ENCODE measurements at regions not wholly inside any gene's neighbourhood (a gene's known extent, or its start where the extent isn't known, plus 50 kb on each side); places are given as distances from the start of the nearest gene placed in this dataset.

DNA sequence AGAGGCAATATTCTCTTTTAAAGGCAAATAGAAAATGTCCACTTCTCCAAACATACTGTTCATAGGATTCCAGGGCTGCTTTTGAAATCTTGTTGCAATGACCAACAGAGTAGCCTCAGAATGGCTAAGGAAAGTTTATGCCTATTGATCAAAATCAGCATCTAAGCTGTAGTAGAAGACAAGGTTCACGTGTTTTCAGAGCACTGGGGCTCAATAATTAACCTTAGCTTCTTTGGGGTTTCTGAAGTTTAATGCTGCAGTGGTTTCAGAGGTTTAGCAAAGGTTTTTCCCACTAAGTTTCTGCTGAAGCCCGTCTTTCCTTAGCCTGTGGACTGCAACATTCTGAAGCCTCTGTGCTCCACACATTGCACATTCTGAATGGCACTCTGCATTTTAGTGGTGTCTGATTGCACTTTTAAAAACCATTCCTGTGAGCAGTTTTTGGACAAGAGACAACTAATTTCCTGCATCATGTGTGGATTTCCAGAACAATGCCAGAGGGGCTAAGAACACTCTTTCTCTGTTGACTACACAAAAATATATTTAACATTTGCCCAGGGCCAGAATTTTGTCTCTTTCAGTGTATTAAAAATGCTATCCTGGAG is 342.5 kb downstream of the PTEN start:
- no peaks in the 10 kb centered on the region for H3K9me3 ChIP-seq (ENCODE audit: control insufficient read depth in 2 of 2, low read length in 2 of 2)
- no peaks in the 10 kb centered on the region for H3K36me3 ChIP-seq (ENCODE audit: control insufficient read depth in 2 of 2, insufficient read depth in 2 of 2, low read length in 2 of 2)
- H3K4me1 ChIP-seq (ENCODE audit: control insufficient read depth in 2 of 2, insufficient read depth in 2 of 2, low read length in 2 of 2): peaks cover 0 to 3% of the 10 kb centered on the region in 2 donors
- H3K9ac ChIP-seq (ENCODE audit: low read depth in 1 of 2, low read length in 2 of 2): no peak overlapping the region
- no peak overlapping the region for H3K27ac ChIP-seq (ENCODE audit: low read depth in 2 of 2, low read length in 2 of 2)
- no peak overlapping the region for H3K4me3 ChIP-seq (ENCODE audit: low read length in 2 of 2)
- H3K27me3 ChIP-seq (ENCODE audit: control insufficient read depth in 2 of 2, insufficient read depth in 2 of 2, low read length in 2 of 2): no peaks in the 10 kb centered on the region

DNA sequence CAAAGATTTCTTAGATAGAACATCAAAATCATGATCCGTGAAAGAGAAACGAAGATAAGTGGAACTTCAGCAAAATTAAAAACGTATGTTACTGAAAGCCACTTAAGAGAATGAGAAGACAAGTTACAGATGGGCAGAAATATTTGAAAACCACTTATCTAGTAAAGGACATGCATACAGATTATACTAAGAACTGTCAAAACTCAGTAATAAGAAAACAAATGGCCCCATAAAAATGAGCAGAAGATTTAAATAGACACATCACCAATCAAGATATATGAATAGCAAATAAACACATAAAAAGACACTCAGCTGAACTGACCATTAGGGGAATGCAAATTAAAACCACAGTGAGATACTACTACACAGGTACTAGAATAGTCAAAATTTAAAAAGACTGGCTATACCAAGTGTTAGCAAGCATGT is 343.7 kb downstream of the PTEN start:
- H3K27me3 ChIP-seq (ENCODE audit: control insufficient read depth in 2 of 2, insufficient read depth in 2 of 2, low read length in 2 of 2): no peaks in the 10 kb centered on the region
- H3K4me3 ChIP-seq (ENCODE audit: low read length in 2 of 2): no peak overlapping the region
- no peak overlapping the region for H3K9ac ChIP-seq (ENCODE audit: low read depth in 1 of 2, low read length in 2 of 2)
- H3K36me3 ChIP-seq (ENCODE audit: control insufficient read depth in 2 of 2, insufficient read depth in 2 of 2, low read length in 2 of 2): no peaks in the 10 kb centered on the region
- H3K27ac ChIP-seq (ENCODE audit: low read depth in 2 of 2, low read length in 2 of 2): no peak overlapping the region
- no peaks in the 10 kb centered on the region for H3K9me3 ChIP-seq (ENCODE audit: control insufficient read depth in 2 of 2, low read length in 2 of 2)
- peaks cover 0 to 3% of the 10 kb centered on the region in 2 donors for H3K4me1 ChIP-seq (ENCODE audit: control insufficient read depth in 2 of 2, insufficient read depth in 2 of 2, low read length in 2 of 2)

DNA sequence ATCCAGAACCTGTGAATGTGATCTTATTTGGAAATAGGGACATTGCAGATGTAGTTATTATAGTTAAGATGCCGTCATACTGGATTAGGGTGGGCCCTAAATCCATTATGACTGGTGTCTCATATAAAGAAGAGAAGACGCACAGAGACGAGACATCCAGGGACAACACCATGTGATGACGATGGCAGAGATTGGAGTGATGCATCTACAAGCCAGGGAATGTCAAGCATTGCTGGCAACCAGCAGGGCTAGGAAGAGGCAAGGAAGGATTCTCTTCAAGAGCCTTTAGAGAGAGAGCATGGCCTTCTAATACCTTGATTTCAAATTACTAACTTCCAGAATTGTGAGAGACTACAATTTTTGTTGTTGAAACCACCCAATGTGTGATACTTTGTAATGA is 345.8 kb downstream of the PTEN start:
- Histone ChIP-seq H3K27me3 (ENCODE audit: control insufficient read depth in 2 of 2, insufficient read depth in 2 of 2, low read length in 2 of 2) (no peaks in the 10 kb centered on the region), H3K9me3 (ENCODE audit: control insufficient read depth in 2 of 2, low read length in 2 of 2) (no peaks in the 10 kb centered on the region), H3K27ac (ENCODE audit: low read depth in 2 of 2, low read length in 2 of 2) (no peak overlapping the region), H3K9ac (ENCODE audit: low read depth in 1 of 2, low read length in 2 of 2) (no peak overlapping the region), H3K36me3 (ENCODE audit: control insufficient read depth in 2 of 2, insufficient read depth in 2 of 2, low read length in 2 of 2) (no peaks in the 10 kb centered on the region), H3K4me3 (ENCODE audit: low read length in 2 of 2) (no peak overlapping the region), H3K4me1 (ENCODE audit: control insufficient read depth in 2 of 2, insufficient read depth in 2 of 2, low read length in 2 of 2) (peaks cover 0 to 3% of the 10 kb centered on the region in 2 donors)

DNA sequence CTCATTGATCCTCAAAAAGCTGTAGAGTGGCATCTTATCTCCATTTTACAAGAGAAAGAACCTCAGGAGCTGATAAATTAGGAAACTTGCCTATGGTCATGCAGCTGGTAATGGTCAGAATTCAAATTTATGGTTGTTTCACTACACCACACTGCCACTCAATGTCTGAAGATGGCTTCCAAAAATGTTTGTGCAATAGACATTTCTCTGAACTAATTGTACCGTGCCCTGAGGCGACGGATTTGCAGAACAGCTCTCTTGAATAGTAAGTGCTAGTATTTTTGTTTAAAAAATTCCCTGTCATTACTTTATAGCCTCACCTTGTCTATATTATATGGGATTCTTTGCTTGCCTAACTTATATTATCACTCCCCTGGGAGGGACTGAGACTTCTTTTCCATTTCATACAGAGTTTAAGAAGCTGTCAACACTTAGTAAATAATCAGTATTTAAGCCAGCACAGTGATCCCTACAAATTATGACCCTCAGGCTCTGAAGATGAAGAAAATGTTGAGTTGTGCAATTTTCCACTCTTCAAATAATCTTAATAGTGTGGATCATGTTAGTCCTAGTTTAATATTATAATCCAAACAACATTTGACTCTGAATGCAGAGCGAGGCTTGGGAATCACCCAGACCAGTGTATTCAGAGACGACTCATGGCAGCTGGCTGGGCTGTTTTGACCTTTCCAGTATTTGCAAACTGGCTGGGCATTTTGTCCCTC is 346.6 kb downstream of the PTEN start:
- no peak overlapping the region for H3K9ac ChIP-seq (ENCODE audit: low read depth in 1 of 2, low read length in 2 of 2)
- no peak overlapping the region for H3K4me3 ChIP-seq (ENCODE audit: low read length in 2 of 2)
- H3K36me3 ChIP-seq (ENCODE audit: control insufficient read depth in 2 of 2, insufficient read depth in 2 of 2, low read length in 2 of 2): no peaks in the 10 kb centered on the region
- H3K4me1 ChIP-seq (ENCODE audit: control insufficient read depth in 2 of 2, insufficient read depth in 2 of 2, low read length in 2 of 2): peaks cover 0 to 3% of the 10 kb centered on the region in 2 donors
- H3K27ac ChIP-seq (ENCODE audit: low read depth in 2 of 2, low read length in 2 of 2): no peak overlapping the region
- no peaks in the 10 kb centered on the region for H3K9me3 ChIP-seq (ENCODE audit: control insufficient read depth in 2 of 2, low read length in 2 of 2)
- H3K27me3 ChIP-seq (ENCODE audit: control insufficient read depth in 2 of 2, insufficient read depth in 2 of 2, low read length in 2 of 2): no peaks in the 10 kb centered on the region

DNA sequence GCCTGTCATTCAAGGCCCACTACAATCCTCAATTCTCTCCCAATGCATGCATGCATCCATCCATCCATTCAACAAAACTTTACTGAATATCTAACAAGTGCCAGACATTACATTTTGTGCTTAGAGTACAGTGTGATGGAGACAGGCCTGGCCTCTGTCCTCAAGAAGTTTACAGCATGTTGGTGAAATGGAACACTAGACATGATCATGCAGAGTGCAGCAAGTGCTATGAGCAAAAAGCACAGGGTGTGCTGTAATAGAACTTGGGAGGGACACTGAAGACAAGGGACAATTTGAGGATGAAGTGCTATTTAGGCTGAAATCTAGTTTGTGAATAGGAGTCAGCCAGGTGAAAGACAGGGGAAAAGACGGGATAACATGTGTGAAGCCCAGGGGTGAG is 347.8 kb downstream of the PTEN start:
- Histone ChIP-seq H3K9ac (ENCODE audit: low read depth in 1 of 2, low read length in 2 of 2) (no peak overlapping the region), H3K9me3 (ENCODE audit: control insufficient read depth in 2 of 2, low read length in 2 of 2) (no peaks in the 10 kb centered on the region), H3K36me3 (ENCODE audit: control insufficient read depth in 2 of 2, insufficient read depth in 2 of 2, low read length in 2 of 2) (no peaks in the 10 kb centered on the region), H3K4me1 (ENCODE audit: control insufficient read depth in 2 of 2, insufficient read depth in 2 of 2, low read length in 2 of 2) (peaks cover 0 to 3% of the 10 kb centered on the region in 2 donors), H3K4me3 (ENCODE audit: low read length in 2 of 2) (no peak overlapping the region), H3K27me3 (ENCODE audit: control insufficient read depth in 2 of 2, insufficient read depth in 2 of 2, low read length in 2 of 2) (no peaks in the 10 kb centered on the region), H3K27ac (ENCODE audit: low read depth in 2 of 2, low read length in 2 of 2) (no peak overlapping the region)

DNA sequence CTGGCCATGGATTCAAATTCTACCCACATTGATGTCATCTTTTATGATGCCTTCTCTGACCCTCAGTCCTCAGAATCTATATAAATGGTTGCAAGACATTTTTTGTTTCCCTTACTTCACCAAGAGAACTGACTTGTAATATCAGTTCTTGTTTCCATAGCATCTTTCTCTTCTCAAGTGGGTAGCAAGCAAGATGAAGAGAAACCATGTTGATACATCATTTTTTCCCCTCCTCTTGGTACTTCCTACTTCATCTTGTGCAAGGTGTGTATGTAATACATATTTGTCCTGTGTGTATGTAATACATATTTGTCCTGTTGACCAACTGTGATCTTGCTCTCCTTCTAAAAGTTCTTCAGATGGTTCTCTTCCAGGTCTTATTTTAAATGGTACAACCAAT is 348.6 kb downstream of the PTEN start:
- Histone ChIP-seq H3K9ac (ENCODE audit: low read depth in 1 of 2, low read length in 2 of 2) (no peak overlapping the region), H3K36me3 (ENCODE audit: control insufficient read depth in 2 of 2, insufficient read depth in 2 of 2, low read length in 2 of 2) (no peaks in the 10 kb centered on the region), H3K4me1 (ENCODE audit: control insufficient read depth in 2 of 2, insufficient read depth in 2 of 2, low read length in 2 of 2) (peaks cover 0 to 3% of the 10 kb centered on the region in 2 donors), H3K27ac (ENCODE audit: low read depth in 2 of 2, low read length in 2 of 2) (no peak overlapping the region), H3K27me3 (ENCODE audit: control insufficient read depth in 2 of 2, insufficient read depth in 2 of 2, low read length in 2 of 2) (no peaks in the 10 kb centered on the region), H3K4me3 (ENCODE audit: low read length in 2 of 2) (no peak overlapping the region), H3K9me3 (ENCODE audit: control insufficient read depth in 2 of 2, low read length in 2 of 2) (no peaks in the 10 kb centered on the region)

DNA sequence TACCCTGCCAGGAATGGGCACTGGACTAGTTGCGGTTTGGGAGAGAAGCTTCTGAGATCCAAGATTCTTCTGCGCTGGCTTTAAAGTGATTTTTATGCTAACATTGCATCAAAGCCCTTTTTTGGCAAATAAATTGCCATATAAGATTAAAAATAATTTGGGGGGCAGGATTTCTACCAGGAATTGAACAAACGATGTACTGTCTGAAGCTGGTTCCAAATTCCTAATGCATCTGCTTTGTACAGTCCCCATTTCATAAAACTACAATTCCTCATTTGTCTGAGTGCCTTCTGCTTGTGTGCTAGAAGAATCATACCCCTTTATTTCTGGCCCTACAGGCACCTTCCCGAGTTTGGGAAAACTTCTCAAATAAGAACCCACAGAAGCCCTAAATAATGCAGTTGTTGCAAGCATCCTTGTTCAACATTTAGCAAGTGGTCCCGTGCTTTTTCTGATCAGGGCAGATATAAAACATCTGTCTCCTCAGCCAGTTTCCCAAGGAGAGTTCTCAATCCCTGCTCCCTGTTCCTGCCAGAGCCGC is 349.7 kb downstream of the PTEN start:
- no peak overlapping the region for H3K27ac ChIP-seq (ENCODE audit: low read depth in 2 of 2, low read length in 2 of 2)
- H3K4me1 ChIP-seq (ENCODE audit: control insufficient read depth in 2 of 2, insufficient read depth in 2 of 2, low read length in 2 of 2): peaks cover 0 to 3% of the 10 kb centered on the region in 2 donors
- H3K27me3 ChIP-seq (ENCODE audit: control insufficient read depth in 2 of 2, insufficient read depth in 2 of 2, low read length in 2 of 2): no peaks in the 10 kb centered on the region
- H3K9me3 ChIP-seq (ENCODE audit: control insufficient read depth in 2 of 2, low read length in 2 of 2): no peaks in the 10 kb centered on the region
- no peak overlapping the region for H3K4me3 ChIP-seq (ENCODE audit: low read length in 2 of 2)
- H3K36me3 ChIP-seq (ENCODE audit: control insufficient read depth in 2 of 2, insufficient read depth in 2 of 2, low read length in 2 of 2): no peaks in the 10 kb centered on the region
- no peak overlapping the region for H3K9ac ChIP-seq (ENCODE audit: low read depth in 1 of 2, low read length in 2 of 2)

DNA sequence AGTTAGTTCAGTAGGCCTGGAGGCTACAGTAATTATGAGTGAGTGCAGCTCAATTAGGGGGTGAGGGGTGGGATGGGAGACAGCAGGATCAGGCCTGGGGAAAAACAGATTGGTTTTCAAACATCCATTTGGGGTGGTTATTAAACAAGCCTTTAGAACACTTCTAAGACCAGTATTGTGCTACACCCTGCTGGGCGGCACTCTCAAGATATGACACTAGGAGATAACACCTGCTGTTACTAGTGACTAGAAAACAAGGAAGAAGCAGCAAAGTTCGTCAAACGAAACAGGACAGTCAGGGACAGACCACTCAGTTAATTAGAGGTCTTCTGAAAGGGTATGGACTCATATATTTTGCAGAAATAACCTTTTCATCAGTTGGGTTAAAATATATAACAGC is 353.6 kb downstream of the PTEN start:
- no peak overlapping the region for H3K9ac ChIP-seq (ENCODE audit: low read depth in 1 of 2, low read length in 2 of 2)
- peaks cover 0 to 3% of the 10 kb centered on the region in 2 donors for H3K4me1 ChIP-seq (ENCODE audit: control insufficient read depth in 2 of 2, insufficient read depth in 2 of 2, low read length in 2 of 2)
- no peak overlapping the region for H3K4me3 ChIP-seq (ENCODE audit: low read length in 2 of 2)
- H3K36me3 ChIP-seq (ENCODE audit: control insufficient read depth in 2 of 2, insufficient read depth in 2 of 2, low read length in 2 of 2): no peaks in the 10 kb centered on the region
- H3K9me3 ChIP-seq (ENCODE audit: control insufficient read depth in 2 of 2, low read length in 2 of 2): no peaks in the 10 kb centered on the region
- H3K27me3 ChIP-seq (ENCODE audit: control insufficient read depth in 2 of 2, insufficient read depth in 2 of 2, low read length in 2 of 2): no peaks in the 10 kb centered on the region
- no peak overlapping the region for H3K27ac ChIP-seq (ENCODE audit: low read depth in 2 of 2, low read length in 2 of 2)

DNA sequence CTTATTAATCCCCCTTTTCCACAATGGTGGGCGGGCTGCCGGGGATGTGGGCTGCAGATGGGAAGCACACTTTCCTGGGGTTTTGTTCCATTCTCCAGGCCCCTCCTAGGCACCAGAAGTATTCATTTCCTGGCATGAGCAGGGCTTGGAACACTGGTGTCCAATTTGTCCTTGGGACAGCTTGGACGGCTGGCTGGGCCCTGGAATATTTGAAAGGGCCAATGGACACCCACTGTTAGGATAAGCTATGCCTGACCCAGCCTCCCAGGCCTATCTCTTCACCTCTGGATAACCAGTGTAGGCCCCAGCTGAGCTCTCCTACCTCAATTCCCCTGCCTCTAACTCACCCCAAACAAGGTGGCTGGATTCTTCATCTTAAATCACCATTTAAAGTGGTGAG is 354.9 kb downstream of the PTEN start:
- H3K36me3 ChIP-seq (ENCODE audit: control insufficient read depth in 2 of 2, insufficient read depth in 2 of 2, low read length in 2 of 2): no peaks in the 10 kb centered on the region
- no peak overlapping the region for H3K27ac ChIP-seq (ENCODE audit: low read depth in 2 of 2, low read length in 2 of 2)
- H3K4me3 ChIP-seq (ENCODE audit: low read length in 2 of 2): no peak overlapping the region

DNA sequence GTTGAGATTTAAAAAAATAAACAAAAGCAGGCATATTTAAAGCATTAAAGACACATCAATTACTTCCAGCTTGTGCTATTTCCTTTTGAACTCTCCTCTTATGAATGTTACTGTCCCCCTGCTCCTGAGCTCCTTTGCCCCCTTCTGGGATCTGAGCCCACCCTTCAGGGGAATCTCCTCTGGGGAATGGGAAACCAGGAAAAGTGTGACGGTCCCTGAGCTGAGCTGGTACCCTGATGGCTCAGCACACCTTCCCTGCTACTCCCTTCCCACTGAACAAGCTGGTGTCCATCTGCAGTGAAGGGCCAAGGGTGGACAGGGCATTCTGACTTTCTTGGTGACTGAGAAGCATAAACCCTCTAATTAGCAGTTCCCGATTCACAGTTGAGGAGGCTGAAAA is 356.3 kb downstream of the PTEN start:
- H3K27me3 ChIP-seq (ENCODE audit: control insufficient read depth in 2 of 2, insufficient read depth in 2 of 2, low read length in 2 of 2): no peaks in the 10 kb centered on the region
- peaks cover 0 to 3% of the 10 kb centered on the region in 2 donors for H3K4me1 ChIP-seq (ENCODE audit: control insufficient read depth in 2 of 2, insufficient read depth in 2 of 2, low read length in 2 of 2)
- no peak overlapping the region for H3K9ac ChIP-seq (ENCODE audit: low read depth in 1 of 2, low read length in 2 of 2)
- H3K9me3 ChIP-seq (ENCODE audit: control insufficient read depth in 2 of 2, low read length in 2 of 2): no peaks in the 10 kb centered on the region
- no peak overlapping the region for H3K27ac ChIP-seq (ENCODE audit: low read depth in 2 of 2, low read length in 2 of 2)
- H3K36me3 ChIP-seq (ENCODE audit: control insufficient read depth in 2 of 2, insufficient read depth in 2 of 2, low read length in 2 of 2): no peaks in the 10 kb centered on the region
- no peak overlapping the region for H3K4me3 ChIP-seq (ENCODE audit: low read length in 2 of 2)

More for the DNA sequence above, 354.9 kb downstream of the PTEN start:
- no peaks in the 10 kb centered on the region for H3K27me3 ChIP-seq (ENCODE audit: control insufficient read depth in 2 of 2, insufficient read depth in 2 of 2, low read length in 2 of 2)
- peaks cover 0 to 3% of the 10 kb centered on the region in 2 donors for H3K4me1 ChIP-seq (ENCODE audit: control insufficient read depth in 2 of 2, insufficient read depth in 2 of 2, low read length in 2 of 2)
- no peak overlapping the region for H3K9ac ChIP-seq (ENCODE audit: low read depth in 1 of 2, low read length in 2 of 2)
- no peaks in the 10 kb centered on the region for H3K9me3 ChIP-seq (ENCODE audit: control insufficient read depth in 2 of 2, low read length in 2 of 2)
